ENCODE measurements at regions not wholly inside any gene's neighbourhood (a gene's known extent, or its start where the extent isn't known, plus 50 kb on each side); places are given as distances from the start of the nearest gene placed in this dataset.
"Not testable (repeated sequence)": the region's sequence is repeated elsewhere in the genome, so short reads cannot be mapped to it uniquely, and the experiment has no call there.

DNA sequence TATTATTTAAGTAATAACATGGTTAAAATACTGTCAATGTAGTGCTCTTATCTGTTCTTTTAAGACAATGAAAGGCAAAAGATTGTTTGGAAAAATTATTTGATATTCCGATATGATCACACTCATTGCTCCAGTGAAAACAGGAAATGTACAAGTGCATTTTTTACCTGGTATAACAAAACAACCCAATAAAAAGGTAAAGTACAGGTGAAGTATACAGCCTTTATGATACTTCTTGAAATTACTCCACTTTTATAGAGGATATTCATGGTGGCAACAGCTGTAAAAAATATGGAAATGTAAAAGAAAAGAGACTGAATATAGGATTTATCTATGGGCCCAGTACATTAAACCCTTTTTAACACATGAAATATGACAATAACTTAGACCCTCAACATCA, 298.6 kb upstream of the HNRNPA3 start (continued):
- TF ChIP-seq, protein P1, sequence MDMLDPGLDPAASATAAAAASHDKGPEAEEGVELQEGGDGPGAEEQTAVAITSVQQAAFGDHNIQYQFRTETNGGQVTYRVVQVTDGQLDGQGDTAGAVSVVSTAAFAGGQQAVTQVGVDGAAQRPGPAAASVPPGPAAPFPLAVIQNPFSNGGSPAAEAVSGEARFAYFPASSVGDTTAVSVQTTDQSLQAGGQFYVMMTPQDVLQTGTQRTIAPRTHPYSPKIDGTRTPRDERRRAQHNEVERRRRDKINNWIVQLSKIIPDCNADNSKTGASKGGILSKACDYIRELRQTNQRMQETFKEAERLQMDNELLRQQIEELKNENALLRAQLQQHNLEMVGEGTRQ (IDR thresholded peaks at IDR 0.05), result no peak
- TF ChIP-seq NR3C1 (IDR thresholded peaks at IDR 0.05) (no peak), HDAC2 (IDR thresholded peaks at IDR 0.05) (no peak)
- TF ChIP-seq, protein P2, sequence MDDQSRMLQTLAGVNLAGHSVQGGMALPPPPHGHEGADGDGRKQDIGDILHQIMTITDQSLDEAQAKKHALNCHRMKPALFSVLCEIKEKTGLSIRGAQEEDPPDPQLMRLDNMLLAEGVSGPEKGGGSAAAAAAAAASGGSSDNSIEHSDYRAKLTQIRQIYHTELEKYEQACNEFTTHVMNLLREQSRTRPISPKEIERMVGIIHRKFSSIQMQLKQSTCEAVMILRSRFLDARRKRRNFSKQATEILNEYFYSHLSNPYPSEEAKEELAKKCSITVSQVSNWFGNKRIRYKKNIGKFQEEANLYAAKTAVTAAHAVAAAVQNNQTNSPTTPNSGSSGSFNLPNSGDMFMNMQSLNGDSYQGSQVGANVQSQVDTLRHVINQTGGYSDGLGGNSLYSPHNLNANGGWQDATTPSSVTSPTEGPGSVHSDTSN (IDR thresholded peaks at IDR 0.05), result no peak

DNA sequence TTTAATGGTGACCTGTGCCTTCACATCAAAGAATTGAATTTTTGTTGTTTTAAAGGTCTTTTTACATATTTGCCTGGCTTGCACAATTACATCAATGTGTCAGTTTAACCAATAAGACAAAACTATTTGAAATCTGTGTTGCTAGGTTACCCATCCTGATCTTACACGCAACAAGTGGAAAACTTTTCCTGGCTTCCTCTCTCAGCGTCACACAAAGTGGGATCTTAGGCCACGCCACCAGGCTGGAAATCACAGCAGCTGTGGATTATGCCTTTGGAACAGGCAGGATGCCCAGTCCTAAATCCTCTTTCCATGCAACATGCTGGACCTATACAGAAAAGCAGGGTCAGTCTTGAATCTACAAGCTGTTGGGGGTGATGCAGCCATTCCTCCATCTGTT, 298.2 kb upstream of the HNRNPA3 start:
- H3K9me3 ChIP-seq, result no peaks in the 10 kb centered on the region
- no peaks in the 10 kb centered on the region for H3K4me1 ChIP-seq
- 57% methylated on average over 3 of the region's 3 CpGs for WGBS (ENCODE audit: missing lambda C conversion rate)
- no peak for ATAC-seq
- FAIRE-seq, result no peak
- no peak overlapping the region for H3K27ac ChIP-seq
- DNase-seq (ENCODE audit: low read depth in 1 of 2, low spot score in 1 of 2), result no peak
- no peak for TF ChIP-seq MAFK (IDR thresholded peaks at IDR 0.05; ENCODE audit: partially characterized antibody)
- no peak for TF ChIP-seq NR3C1 (IDR thresholded peaks at IDR 0.05)
- no peak for TF ChIP-seq PHF8 (IDR thresholded peaks at IDR 0.05; ENCODE audit: borderline replicate concordance, low read depth)
- TF ChIP-seq CBX2 (IDR thresholded peaks at IDR 0.05; ENCODE audit: borderline replicate concordance, low read depth), result no peak
- TF ChIP-seq EP300 (IDR thresholded peaks at IDR 0.05), result no peak
- TF ChIP-seq, protein P3, sequence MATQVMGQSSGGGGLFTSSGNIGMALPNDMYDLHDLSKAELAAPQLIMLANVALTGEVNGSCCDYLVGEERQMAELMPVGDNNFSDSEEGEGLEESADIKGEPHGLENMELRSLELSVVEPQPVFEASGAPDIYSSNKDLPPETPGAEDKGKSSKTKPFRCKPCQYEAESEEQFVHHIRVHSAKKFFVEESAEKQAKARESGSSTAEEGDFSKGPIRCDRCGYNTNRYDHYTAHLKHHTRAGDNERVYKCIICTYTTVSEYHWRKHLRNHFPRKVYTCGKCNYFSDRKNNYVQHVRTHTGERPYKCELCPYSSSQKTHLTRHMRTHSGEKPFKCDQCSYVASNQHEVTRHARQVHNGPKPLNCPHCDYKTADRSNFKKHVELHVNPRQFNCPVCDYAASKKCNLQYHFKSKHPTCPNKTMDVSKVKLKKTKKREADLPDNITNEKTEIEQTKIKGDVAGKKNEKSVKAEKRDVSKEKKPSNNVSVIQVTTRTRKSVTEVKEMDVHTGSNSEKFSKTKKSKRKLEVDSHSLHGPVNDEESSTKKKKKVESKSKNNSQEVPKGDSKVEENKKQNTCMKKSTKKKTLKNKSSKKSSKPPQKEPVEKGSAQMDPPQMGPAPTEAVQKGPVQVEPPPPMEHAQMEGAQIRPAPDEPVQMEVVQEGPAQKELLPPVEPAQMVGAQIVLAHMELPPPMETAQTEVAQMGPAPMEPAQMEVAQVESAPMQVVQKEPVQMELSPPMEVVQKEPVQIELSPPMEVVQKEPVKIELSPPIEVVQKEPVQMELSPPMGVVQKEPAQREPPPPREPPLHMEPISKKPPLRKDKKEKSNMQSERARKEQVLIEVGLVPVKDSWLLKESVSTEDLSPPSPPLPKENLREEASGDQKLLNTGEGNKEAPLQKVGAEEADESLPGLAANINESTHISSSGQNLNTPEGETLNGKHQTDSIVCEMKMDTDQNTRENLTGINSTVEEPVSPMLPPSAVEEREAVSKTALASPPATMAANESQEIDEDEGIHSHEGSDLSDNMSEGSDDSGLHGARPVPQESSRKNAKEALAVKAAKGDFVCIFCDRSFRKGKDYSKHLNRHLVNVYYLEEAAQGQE (IDR thresholded peaks at IDR 0.05), result no peak
- TF ChIP-seq MAZ (IDR thresholded peaks at IDR 0.05; ENCODE audit: borderline replicate concordance, low read depth, low read length), result no peak
- TF ChIP-seq, protein P4, sequence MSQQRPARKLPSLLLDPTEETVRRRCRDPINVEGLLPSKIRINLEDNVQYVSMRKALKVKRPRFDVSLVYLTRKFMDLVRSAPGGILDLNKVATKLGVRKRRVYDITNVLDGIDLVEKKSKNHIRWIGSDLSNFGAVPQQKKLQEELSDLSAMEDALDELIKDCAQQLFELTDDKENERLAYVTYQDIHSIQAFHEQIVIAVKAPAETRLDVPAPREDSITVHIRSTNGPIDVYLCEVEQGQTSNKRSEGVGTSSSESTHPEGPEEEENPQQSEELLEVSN (IDR thresholded peaks at IDR 0.05; ENCODE audit: borderline replicate concordance, low read depth), result no peak
- no peak overlapping the region for H3K4me2 ChIP-seq
- ChIA-PET POLR2A (no interaction called here), CTCF (no interaction called here)
- H3K4me3 ChIP-seq, result no peak overlapping the region

DNA sequence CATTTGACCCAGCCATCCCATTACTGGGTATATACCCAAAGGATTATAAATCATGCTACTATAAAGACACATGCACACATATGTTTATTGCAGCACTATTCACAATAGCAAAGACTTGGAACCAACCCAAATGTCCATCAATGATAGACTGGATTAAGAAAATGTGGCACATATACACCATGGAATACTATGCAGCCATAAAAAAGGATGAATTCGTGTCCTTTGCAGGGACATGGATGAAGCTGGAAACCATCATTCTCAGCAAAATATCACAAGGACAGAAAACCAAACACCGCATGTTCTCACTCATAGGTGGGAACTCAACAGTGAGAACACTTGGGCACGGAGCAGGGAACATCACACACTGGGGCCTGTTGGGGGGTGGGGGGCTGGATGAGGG, 290.0 kb upstream of the HNRNPA3 start:
- POLR2A ChIA-PET; H3K27ac ChIP-seq; CTCF ChIA-PET; DNase-seq (ENCODE audit: low read depth in 1 of 2, low spot score in 1 of 2); H3K4me3 ChIP-seq; H3K4me2 ChIP-seq; ATAC-seq; FAIRE-seq; H3K4me1 ChIP-seq; H3K9me3 ChIP-seq: not testable (repeated sequence)
- WGBS (ENCODE audit: missing lambda C conversion rate), result 27% methylated on average over 3 of the region's 3 CpGs

DNA sequence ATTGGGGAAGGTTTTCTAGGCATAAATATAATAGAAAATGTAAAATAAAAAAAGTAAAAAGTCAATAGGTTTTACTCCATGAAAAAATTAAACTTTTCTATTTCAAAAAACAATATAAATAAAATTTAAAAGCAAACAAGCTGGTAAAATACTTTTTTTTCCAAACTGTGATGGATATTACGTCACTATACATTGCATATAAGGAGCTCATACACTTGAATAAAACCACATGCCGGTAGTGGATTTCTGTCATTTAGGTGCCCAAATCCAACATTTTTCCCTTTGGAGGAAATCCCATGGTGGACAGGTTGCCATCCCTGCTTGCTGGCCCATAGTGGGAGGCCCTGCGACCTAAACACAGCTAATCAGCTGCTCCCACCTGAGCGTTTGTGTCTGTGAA, 289.4 kb upstream of the HNRNPA3 start:
- H3K4me2 ChIP-seq, result no peak overlapping the region
- FAIRE-seq (no peak), ATAC-seq (no peak), DNase-seq (ENCODE audit: low read depth in 1 of 2, low spot score in 1 of 2) (no peak)
- H3K9me3 ChIP-seq, result peaks cover 3% of the 10 kb centered on the region; the same call in 1 of the 3 replicates
- TF ChIP-seq MAFK (IDR thresholded peaks at IDR 0.05; ENCODE audit: partially characterized antibody), result no peak
- TF ChIP-seq RAD21 (conservative IDR thresholded peaks at IDR 0.05 in 1 of 2, IDR thresholded peaks at IDR 0.05 in 1 of 2), result no peak
- no peak for TF ChIP-seq KDM1A (IDR thresholded peaks at IDR 0.05; ENCODE audit: low read depth)
- no peak for TF ChIP-seq MYC (IDR thresholded peaks at IDR 0.05; ENCODE audit: borderline replicate concordance, low read length)
- TF ChIP-seq EHMT2 (IDR thresholded peaks at IDR 0.05; ENCODE audit: low read depth), result no peak
- TF ChIP-seq, protein P5, sequence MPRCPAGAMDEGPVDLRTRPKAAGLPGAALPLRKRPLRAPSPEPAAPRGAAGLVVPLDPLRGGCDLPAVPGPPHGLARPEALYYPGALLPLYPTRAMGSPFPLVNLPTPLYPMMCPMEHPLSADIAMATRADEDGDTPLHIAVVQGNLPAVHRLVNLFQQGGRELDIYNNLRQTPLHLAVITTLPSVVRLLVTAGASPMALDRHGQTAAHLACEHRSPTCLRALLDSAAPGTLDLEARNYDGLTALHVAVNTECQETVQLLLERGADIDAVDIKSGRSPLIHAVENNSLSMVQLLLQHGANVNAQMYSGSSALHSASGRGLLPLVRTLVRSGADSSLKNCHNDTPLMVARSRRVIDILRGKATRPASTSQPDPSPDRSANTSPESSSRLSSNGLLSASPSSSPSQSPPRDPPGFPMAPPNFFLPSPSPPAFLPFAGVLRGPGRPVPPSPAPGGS (IDR thresholded peaks at IDR 0.05), result no peak
- TF ChIP-seq, protein P6, sequence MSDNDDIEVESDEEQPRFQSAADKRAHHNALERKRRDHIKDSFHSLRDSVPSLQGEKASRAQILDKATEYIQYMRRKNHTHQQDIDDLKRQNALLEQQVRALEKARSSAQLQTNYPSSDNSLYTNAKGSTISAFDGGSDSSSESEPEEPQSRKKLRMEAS (IDR thresholded peaks at IDR 0.05), result no peak
- no peak for TF ChIP-seq CEBPB (IDR thresholded peaks at IDR 0.05)
- TF ChIP-seq, protein P1 (IDR thresholded peaks at IDR 0.05), result no peak
- H3K4me1 ChIP-seq, result no peaks in the 10 kb centered on the region
- no peak overlapping the region for H3K4me3 ChIP-seq
- 39% methylated on average over 4 of the region's 4 CpGs for WGBS (ENCODE audit: missing lambda C conversion rate)
- POLR2A ChIA-PET, result no interaction called here
- H3K27ac ChIP-seq, result no peak overlapping the region
- CTCF ChIA-PET, result no interaction called here

Data from A549 (cell line).